GM18498 (cell line): ENCODE measurements at regions not wholly inside any gene's neighbourhood (a gene's known extent, or its start where the extent isn't known, plus 50 kb on each side); places are given as distances from the start of the nearest gene placed in this dataset.
"Not testable (repeated sequence)": the region's sequence is repeated elsewhere in the genome, so short reads cannot be mapped to it uniquely, and the experiment has no call there.

ENCODE experiments used
- ATAC-seq: cut with Tn5 transposase; IDR thresholded peaks from one replicate; pipeline ENCODE4 v1.9.1; 2021; ENCODE audit warnings: mild to moderate bottlenecking, moderate library complexity; ENCODE audit not compliant: unreplicated experiment

GRCh38 chr6:27149150-27149549 lies 98.4 kb upstream of the PRSS16 start:
- ATAC-seq, result no peak

GRCh38 chr6:27154696-27155095 lies 92.8 kb upstream of the PRSS16 start:
- ATAC-seq, result no peak

GRCh38 chr6:27156874-27157458 lies 90.5 kb upstream of the PRSS16 start:
- no peak for ATAC-seq

- ATAC-seq, result peak; percentile 51
Observed at GRCh38 chr6:27157459-27158315, 89.8 kb upstream of the PRSS16 start.

GRCh38 chr6:27158316-27158643 lies 89.2 kb upstream of the PRSS16 start:
- no peak for ATAC-seq

GRCh38 chr6:27159725-27160124 lies 87.8 kb upstream of the PRSS16 start:
- ATAC-seq, result no peak

GRCh38 chr6:27161115-27161514 lies 86.4 kb upstream of the PRSS16 start:
- ATAC-seq, result no peak

- ATAC-seq, result no peak
Observed at GRCh38 chr6:27161603-27161945, 85.9 kb upstream of the PRSS16 start.

GRCh38 chr6:27161946-27162603 lies 85.4 kb upstream of the PRSS16 start:
- no peak for ATAC-seq

- ATAC-seq, result no peak
Observed at GRCh38 chr6:27163834-27164233, 83.7 kb upstream of the PRSS16 start.

- no peak for ATAC-seq
Observed at GRCh38 chr6:27168108-27168507, 79.4 kb upstream of the PRSS16 start.

- ATAC-seq, result no peak
Observed at GRCh38 chr6:27168586-27169443, 78.7 kb upstream of the PRSS16 start.

GRCh38 chr6:27172524-27173231 lies 74.8 kb upstream of the PRSS16 start:
- ATAC-seq, result not testable (repeated sequence)

- not testable (repeated sequence) for ATAC-seq
Observed at GRCh38 chr6:27173232-27173601, 74.3 kb upstream of the PRSS16 start.

- ATAC-seq, result no peak
Observed at GRCh38 chr6:27174958-27175357, 72.5 kb upstream of the PRSS16 start.

GRCh38 chr6:27176096-27176495 lies 71.4 kb upstream of the PRSS16 start:
- no peak for ATAC-seq

- ATAC-seq, result peak; percentile 52
Observed at GRCh38 chr6:27176523-27177484, 70.7 kb upstream of the PRSS16 start.

- peak; percentile 78 for ATAC-seq
Observed at GRCh38 chr6:27177485-27178406, 69.8 kb upstream of the PRSS16 start.

- no peak for ATAC-seq
Observed at GRCh38 chr6:27178407-27178730, 69.1 kb upstream of the PRSS16 start.
